Tibial nerve (tissue), 4 donors: ENCODE measurements at regions not wholly inside any gene's neighbourhood (a gene's known extent, or its start where the extent isn't known, plus 50 kb on each side); places are given as distances from the start of the nearest gene placed in this dataset.

Experiments used
- EP300 ChIP-seq, 2 donors: sonication (generic); formaldehyde crosslinking; IDR thresholded peaks; one replicate each; pipeline ENCODE4 v1.6.1; 2017; ENCODE audit warnings: antibody characterized with exemption in 2 of 2, mild to moderate bottlenecking in 1 of 2
- TF ChIP-seq, protein P1 (sequence below), 5 experiments: fragments of 200-600 bp in 3 of 5; fragments of 450-650 bp in 2 of 5; sonication (generic) in 3 of 5; IDR thresholded peaks; one replicate each; pipeline ENCODE4 v1.5.1; 2016 to 2019; ENCODE audit warnings: antibody characterized with exemption in 5 of 5, mild to moderate bottlenecking in 3 of 5, moderate library complexity in 2 of 5

GRCh38 chr13:27347211-27347772 lies 76.7 kb downstream of the RASL11A start:
- TF ChIP-seq, protein P1, sequence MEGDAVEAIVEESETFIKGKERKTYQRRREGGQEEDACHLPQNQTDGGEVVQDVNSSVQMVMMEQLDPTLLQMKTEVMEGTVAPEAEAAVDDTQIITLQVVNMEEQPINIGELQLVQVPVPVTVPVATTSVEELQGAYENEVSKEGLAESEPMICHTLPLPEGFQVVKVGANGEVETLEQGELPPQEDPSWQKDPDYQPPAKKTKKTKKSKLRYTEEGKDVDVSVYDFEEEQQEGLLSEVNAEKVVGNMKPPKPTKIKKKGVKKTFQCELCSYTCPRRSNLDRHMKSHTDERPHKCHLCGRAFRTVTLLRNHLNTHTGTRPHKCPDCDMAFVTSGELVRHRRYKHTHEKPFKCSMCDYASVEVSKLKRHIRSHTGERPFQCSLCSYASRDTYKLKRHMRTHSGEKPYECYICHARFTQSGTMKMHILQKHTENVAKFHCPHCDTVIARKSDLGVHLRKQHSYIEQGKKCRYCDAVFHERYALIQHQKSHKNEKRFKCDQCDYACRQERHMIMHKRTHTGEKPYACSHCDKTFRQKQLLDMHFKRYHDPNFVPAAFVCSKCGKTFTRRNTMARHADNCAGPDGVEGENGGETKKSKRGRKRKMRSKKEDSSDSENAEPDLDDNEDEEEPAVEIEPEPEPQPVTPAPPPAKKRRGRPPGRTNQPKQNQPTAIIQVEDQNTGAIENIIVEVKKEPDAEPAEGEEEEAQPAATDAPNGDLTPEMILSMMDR (IDR thresholded peaks at IDR 0.05), result no peak
- no peak for TF ChIP-seq EP300 (IDR thresholded peaks at IDR 0.05)
